GM18505 (cell line): ENCODE measurements at regions not wholly inside any gene's neighbourhood (a gene's known extent, or its start where the extent isn't known, plus 50 kb on each side); places are given as distances from the start of the nearest gene placed in this dataset.
"Not testable (repeated sequence)": the region's sequence is repeated elsewhere in the genome, so short reads cannot be mapped to it uniquely, and the experiment has no call there.

Source experiments
- ATAC-seq: cut with Tn5 transposase; IDR thresholded peaks from one replicate; pipeline ENCODE4 v1.9.1; 2021; ENCODE audit not compliant: unreplicated experiment

GRCh38 chr15:22519213-22519612 lies 60.5 kb downstream of the GOLGA6L22 start:
- not testable (repeated sequence) for ATAC-seq

- not testable (repeated sequence) for ATAC-seq
Observed at GRCh38 chr15:22526537-22526936, 67.8 kb downstream of the GOLGA6L22 start.

- ATAC-seq: not testable (repeated sequence)
Observed at GRCh38 chr15:22527016-22527415, 68.3 kb downstream of the GOLGA6L22 start.

GRCh38 chr15:22529200-22529599 lies 70.5 kb downstream of the GOLGA6L22 start:
- ATAC-seq: not testable (repeated sequence)

GRCh38 chr15:22559701-22560100 lies 101.0 kb downstream of the GOLGA6L22 start:
- ATAC-seq: not testable (repeated sequence)

GRCh38 chr15:22561716-22562115 lies 103.0 kb downstream of the GOLGA6L22 start:
- not testable (repeated sequence) for ATAC-seq

GRCh38 chr15:22566510-22566909 lies 107.8 kb downstream of the GOLGA6L22 start:
- not testable (repeated sequence) for ATAC-seq

GRCh38 chr15:22569486-22569885 lies 110.8 kb downstream of the GOLGA6L22 start:
- not testable (repeated sequence) for ATAC-seq

GRCh38 chr15:22572152-22572735 lies 113.5 kb downstream of the GOLGA6L22 start:
- ATAC-seq: not testable (repeated sequence)

GRCh38 chr15:22572792-22573191 lies 114.1 kb downstream of the GOLGA6L22 start:
- ATAC-seq: not testable (repeated sequence)

- not testable (repeated sequence) for ATAC-seq
Observed at GRCh38 chr15:22577828-22578227, 119.1 kb downstream of the GOLGA6L22 start.

- not testable (repeated sequence) for ATAC-seq
Observed at GRCh38 chr15:22579213-22579612, 120.5 kb downstream of the GOLGA6L22 start.

- ATAC-seq: not testable (repeated sequence)
Observed at GRCh38 chr15:22587391-22587790, 128.7 kb downstream of the GOLGA6L22 start.

- ATAC-seq: not testable (repeated sequence)
Observed at GRCh38 chr15:22598552-22598951, 139.8 kb downstream of the GOLGA6L22 start.

- ATAC-seq: not testable (repeated sequence)
Observed at GRCh38 chr15:22599526-22600320, 141.0 kb downstream of the GOLGA6L22 start.

GRCh38 chr15:22616976-22617375 lies 158.3 kb downstream of the GOLGA6L22 start:
- not testable (repeated sequence) for ATAC-seq

GRCh38 chr15:22631789-22632188 lies 154.7 kb upstream of the NIPA1 start:
- ATAC-seq: not testable (repeated sequence)

GRCh38 chr15:22639983-22640382 lies 146.5 kb upstream of the NIPA1 start:
- ATAC-seq: not testable (repeated sequence)

GRCh38 chr15:22649458-22649857 lies 137.0 kb upstream of the NIPA1 start:
- not testable (repeated sequence) for ATAC-seq

- ATAC-seq: not testable (repeated sequence)
Observed at GRCh38 chr15:22651179-22651578, 135.3 kb upstream of the NIPA1 start.

- ATAC-seq: peak; percentile 77
Observed at GRCh38 chr15:22664294-22665058, 122.0 kb upstream of the NIPA1 start.
